Neuron (in vitro differentiated cells): ENCODE measurements at regions not wholly inside any gene's neighbourhood (a gene's known extent, or its start where the extent isn't known, plus 50 kb on each side); places are given as distances from the start of the nearest gene placed in this dataset.

Experiments
- H2AFZ ChIP-seq: one replicate; pipeline ENCODE4 v1.6.1; 2013; ENCODE audit warnings: low read depth, mild to moderate bottlenecking, inconsistent platforms, low read length, moderate library complexity
- H3K27me3 ChIP-seq: one replicate; pipeline ENCODE4 v1.6.1; 2013; ENCODE audit warnings: low read length; ENCODE audit not compliant: insufficient read depth
- H3K36me3 ChIP-seq: one replicate; pipeline ENCODE4 v1.6.1; 2013; ENCODE audit warnings: low read length; ENCODE audit not compliant: insufficient read depth
- H3K4me1 ChIP-seq: one replicate; pipeline ENCODE4 v1.6.1; 2013; ENCODE audit warnings: low read length; ENCODE audit not compliant: insufficient read depth
- H3K4me3 ChIP-seq: 2 replicates; pipeline ENCODE4 v1.5.1; 2013; ENCODE audit warnings: mild to moderate bottlenecking, low read length, moderate library complexity
- H3K9me3 ChIP-seq: one replicate; pipeline ENCODE4 v1.6.1; 2013; ENCODE audit warnings: low read length

GRCh38 chr16:66057057-66057456 is 309.4 kb upstream of the CDH5 start:
- Histone ChIP-seq H3K4me3 (no peak overlapping the region), H3K4me1 (no peaks in the 10 kb centered on the region), H3K36me3 (no peaks in the 10 kb centered on the region), H3K27me3 (no peaks in the 10 kb centered on the region), H3K9me3 (no peaks in the 10 kb centered on the region), H2AFZ (no peak overlapping the region)

DNA sequence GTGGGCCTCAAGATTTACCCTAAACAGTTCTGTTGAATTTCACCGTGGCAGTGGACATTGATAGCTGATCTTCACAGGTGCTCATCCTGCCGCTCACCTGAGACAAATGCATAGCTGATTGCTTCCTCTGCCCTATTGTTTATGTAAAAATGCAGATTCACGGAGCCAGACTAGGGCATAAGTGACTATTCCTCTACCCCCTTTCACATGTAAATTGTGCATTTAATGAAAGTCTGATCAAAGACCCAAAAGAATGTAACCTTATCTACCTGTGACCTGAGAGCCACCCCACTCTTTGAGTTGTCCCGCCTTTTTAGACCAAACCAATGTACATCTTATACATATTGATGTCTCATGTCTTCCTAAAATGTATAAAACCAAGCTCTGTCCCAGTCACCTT is 312.4 kb upstream of the CDH5 start:
- H3K4me1 ChIP-seq = no peaks in the 10 kb centered on the region
- H3K36me3 ChIP-seq = no peaks in the 10 kb centered on the region
- no peak overlapping the region for H3K4me3 ChIP-seq
- H3K27me3 ChIP-seq = no peaks in the 10 kb centered on the region
- no peak overlapping the region for H2AFZ ChIP-seq
- H3K9me3 ChIP-seq = no peaks in the 10 kb centered on the region

GRCh38 chr16:66052745-66053144 is 313.7 kb upstream of the CDH5 start:
- Histone ChIP-seq H3K4me3 (no peak overlapping the region), H3K9me3 (no peaks in the 10 kb centered on the region), H3K27me3 (no peaks in the 10 kb centered on the region), H2AFZ (no peak overlapping the region), H3K4me1 (no peaks in the 10 kb centered on the region), H3K36me3 (no peaks in the 10 kb centered on the region)

GRCh38 chr16:66050991-66051390 is 315.5 kb upstream of the CDH5 start:
- H3K9me3 ChIP-seq = no peaks in the 10 kb centered on the region

DNA sequence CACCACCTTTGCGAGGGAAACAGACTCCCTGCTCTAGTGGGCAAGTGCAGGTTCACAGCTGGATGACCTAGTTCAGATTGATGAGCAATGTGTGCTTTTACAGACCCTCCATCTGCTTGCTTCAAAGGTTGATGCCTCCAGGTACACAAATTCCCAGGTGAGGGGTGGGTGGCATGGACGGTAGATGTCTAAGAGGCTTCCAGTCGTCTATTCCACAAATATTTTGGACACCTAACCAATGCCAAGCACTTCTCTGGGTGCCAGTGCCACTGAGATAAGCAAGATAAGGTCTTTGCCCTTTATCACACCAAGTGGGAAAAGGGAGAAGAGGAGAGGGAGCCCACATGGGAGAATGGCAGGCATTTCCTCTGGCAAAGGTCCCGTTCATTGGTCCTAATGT is 316.6 kb upstream of the CDH5 start:
- no peak overlapping the region for H2AFZ ChIP-seq
- H3K9me3 ChIP-seq = no peaks in the 10 kb centered on the region
- no peak overlapping the region for H3K4me3 ChIP-seq
- no peaks in the 10 kb centered on the region for H3K36me3 ChIP-seq
- H3K27me3 ChIP-seq = no peaks in the 10 kb centered on the region
- H3K4me1 ChIP-seq = no peaks in the 10 kb centered on the region

More at GRCh38 chr16:66050991-66051390, 315.5 kb upstream of the CDH5 start:
- H2AFZ ChIP-seq = no peak overlapping the region
- H3K36me3 ChIP-seq = no peaks in the 10 kb centered on the region
- no peaks in the 10 kb centered on the region for H3K4me1 ChIP-seq
- no peaks in the 10 kb centered on the region for H3K27me3 ChIP-seq
- no peak overlapping the region for H3K4me3 ChIP-seq

- Histone ChIP-seq H2AFZ (no peak overlapping the region), H3K4me1 (no peaks in the 10 kb centered on the region), H3K36me3 (no peaks in the 10 kb centered on the region), H3K27me3 (no peaks in the 10 kb centered on the region), H3K4me3 (no peak overlapping the region), H3K9me3 (no peaks in the 10 kb centered on the region)
These were observed 320.9 kb upstream of the CDH5 start for GRCh38 chr16:66045626-66046025.

GRCh38 chr16:66044556-66044955 is 321.9 kb upstream of the CDH5 start:
- no peaks in the 10 kb centered on the region for H3K36me3 ChIP-seq

DNA sequence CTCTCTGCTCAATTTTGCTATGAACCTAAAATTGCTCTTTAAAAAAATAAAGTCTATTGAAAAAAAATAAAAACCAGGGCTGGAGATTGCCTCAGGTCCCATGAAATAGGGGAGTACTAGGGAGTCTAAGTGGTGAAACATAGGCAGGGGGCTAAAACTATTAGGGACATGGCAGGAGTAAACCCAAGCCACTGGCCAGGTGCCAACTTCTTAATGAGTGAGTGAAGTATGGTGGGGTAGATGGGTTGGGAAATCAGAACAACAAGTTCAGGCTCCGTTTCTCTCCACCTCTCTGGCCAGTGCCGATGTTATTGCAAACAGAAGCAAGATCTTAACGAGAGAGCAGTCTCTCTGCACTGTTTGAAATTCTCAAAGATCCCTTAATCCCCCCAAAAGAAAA is 322.4 kb upstream of the CDH5 start:
- Histone ChIP-seq H3K36me3 (no peaks in the 10 kb centered on the region), H3K4me3 (no peak overlapping the region), H3K9me3 (no peaks in the 10 kb centered on the region)

More at GRCh38 chr16:66044556-66044955, 321.9 kb upstream of the CDH5 start:
- no peak overlapping the region for H3K4me3 ChIP-seq
- no peaks in the 10 kb centered on the region for H3K4me1 ChIP-seq
- no peak overlapping the region for H2AFZ ChIP-seq
- no peaks in the 10 kb centered on the region for H3K27me3 ChIP-seq
- no peaks in the 10 kb centered on the region for H3K9me3 ChIP-seq

GRCh38 chr16:66043326-66043725 is 323.2 kb upstream of the CDH5 start:
- Histone ChIP-seq H3K9me3 (no peaks in the 10 kb centered on the region), H2AFZ (no peak overlapping the region), H3K27me3 (no peaks in the 10 kb centered on the region), H3K4me3 (no peak overlapping the region), H3K4me1 (no peaks in the 10 kb centered on the region), H3K36me3 (no peaks in the 10 kb centered on the region)

More for the DNA sequence above, 322.4 kb upstream of the CDH5 start:
- Histone ChIP-seq H3K27me3 (no peaks in the 10 kb centered on the region), H3K4me1 (no peaks in the 10 kb centered on the region), H2AFZ (no peak overlapping the region)

- Histone ChIP-seq H3K4me1 (no peaks in the 10 kb centered on the region), H3K36me3 (no peaks in the 10 kb centered on the region), H3K9me3 (no peaks in the 10 kb centered on the region), H2AFZ (no peak overlapping the region), H3K4me3 (no peak overlapping the region), H3K27me3 (no peaks in the 10 kb centered on the region)
These were observed 324.1 kb upstream of the CDH5 start for GRCh38 chr16:66042341-66042740.

GRCh38 chr16:66041907-66042306 is 324.6 kb upstream of the CDH5 start:
- no peak overlapping the region for H3K4me3 ChIP-seq

DNA sequence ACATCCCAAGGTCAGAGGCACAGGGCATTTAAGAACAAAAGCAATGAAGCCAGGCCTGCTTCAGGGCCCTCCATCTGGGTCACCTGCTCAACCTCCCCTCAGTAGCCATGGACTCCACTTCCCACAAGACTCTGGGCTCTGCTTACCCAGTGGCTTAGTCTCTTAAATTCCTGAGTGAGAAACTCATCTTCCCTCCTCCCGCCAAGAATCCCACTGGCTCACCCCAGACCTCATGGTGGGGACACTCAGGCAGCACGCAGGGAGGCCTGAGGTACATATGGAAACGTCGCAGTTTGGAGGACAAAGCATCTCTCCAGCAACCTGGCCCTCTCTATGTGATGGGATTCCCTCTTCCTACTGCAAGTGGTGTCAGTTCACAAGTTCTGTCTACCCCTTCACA is 326.7 kb upstream of the CDH5 start:
- Histone ChIP-seq H3K9me3 (no peaks in the 10 kb centered on the region), H3K36me3 (no peaks in the 10 kb centered on the region), H3K27me3 (no peaks in the 10 kb centered on the region), H2AFZ (no peak overlapping the region), H3K4me3 (no peak overlapping the region), H3K4me1 (no peaks in the 10 kb centered on the region)

More at GRCh38 chr16:66041907-66042306, 324.6 kb upstream of the CDH5 start:
- Histone ChIP-seq H3K4me1 (no peaks in the 10 kb centered on the region), H3K36me3 (no peaks in the 10 kb centered on the region), H2AFZ (no peak overlapping the region), H3K27me3 (no peaks in the 10 kb centered on the region), H3K9me3 (no peaks in the 10 kb centered on the region)

DNA sequence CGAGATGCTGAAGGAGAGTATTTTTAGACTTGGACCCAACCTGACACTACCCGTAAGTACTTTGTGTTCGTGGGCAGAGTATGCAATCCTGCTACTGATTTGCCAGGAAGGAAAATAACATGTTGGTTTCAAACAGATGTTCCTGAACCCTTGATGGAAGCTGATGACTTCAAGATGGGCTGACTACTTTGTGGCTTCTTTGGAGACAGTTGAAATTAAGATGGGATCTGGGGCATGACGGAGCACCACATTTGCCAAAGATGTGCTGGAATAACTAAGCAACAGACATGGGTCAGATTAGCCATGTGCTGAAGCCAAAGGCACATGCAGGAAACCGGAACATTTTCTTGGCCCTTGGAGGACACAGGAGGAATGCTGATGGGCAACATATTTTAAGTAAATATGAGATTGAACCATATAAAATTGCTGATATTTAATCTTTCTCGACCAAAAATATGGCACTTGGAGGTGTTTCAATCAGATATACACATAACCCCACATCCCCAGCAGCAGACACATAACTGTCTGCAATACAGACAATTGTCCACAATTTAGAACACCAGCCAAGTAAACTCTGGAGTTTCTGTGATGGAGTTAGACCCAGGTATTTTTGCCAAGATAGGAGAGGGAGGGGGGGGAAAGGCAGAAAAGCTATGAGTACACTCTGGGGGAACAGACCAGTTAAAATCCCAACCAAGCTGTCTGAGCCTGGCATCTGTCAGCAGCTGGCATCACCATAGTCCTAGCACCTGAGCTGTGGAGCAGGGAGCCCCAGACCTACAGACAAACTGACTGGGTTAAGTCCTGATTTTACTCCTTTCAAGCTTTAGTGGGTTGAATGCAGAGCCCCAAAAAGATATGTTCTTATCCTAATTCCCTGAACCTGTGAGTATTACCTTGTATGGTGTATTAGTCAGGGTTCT is 329.4 kb upstream of the CDH5 start:
- no peaks in the 10 kb centered on the region for H3K36me3 ChIP-seq
- H3K4me3 ChIP-seq = no peak overlapping the region
- H3K4me1 ChIP-seq = no peaks in the 10 kb centered on the region
- H3K9me3 ChIP-seq = no peaks in the 10 kb centered on the region
- no peak overlapping the region for H2AFZ ChIP-seq
- H3K27me3 ChIP-seq = no peaks in the 10 kb centered on the region

- Histone ChIP-seq H2AFZ (no peak overlapping the region), H3K4me3 (no peak overlapping the region), H3K27me3 (no peaks in the 10 kb centered on the region), H3K36me3 (no peaks in the 10 kb centered on the region), H3K9me3 (no peaks in the 10 kb centered on the region), H3K4me1 (no peaks in the 10 kb centered on the region)
These were observed 330.3 kb upstream of the CDH5 start for GRCh38 chr16:66036184-66036583.
